ENCODE measurements at regions not wholly inside any gene's neighbourhood (a gene's known extent, or its start where the extent isn't known, plus 50 kb on each side); places are given as distances from the start of the nearest gene placed in this dataset.

DNA sequence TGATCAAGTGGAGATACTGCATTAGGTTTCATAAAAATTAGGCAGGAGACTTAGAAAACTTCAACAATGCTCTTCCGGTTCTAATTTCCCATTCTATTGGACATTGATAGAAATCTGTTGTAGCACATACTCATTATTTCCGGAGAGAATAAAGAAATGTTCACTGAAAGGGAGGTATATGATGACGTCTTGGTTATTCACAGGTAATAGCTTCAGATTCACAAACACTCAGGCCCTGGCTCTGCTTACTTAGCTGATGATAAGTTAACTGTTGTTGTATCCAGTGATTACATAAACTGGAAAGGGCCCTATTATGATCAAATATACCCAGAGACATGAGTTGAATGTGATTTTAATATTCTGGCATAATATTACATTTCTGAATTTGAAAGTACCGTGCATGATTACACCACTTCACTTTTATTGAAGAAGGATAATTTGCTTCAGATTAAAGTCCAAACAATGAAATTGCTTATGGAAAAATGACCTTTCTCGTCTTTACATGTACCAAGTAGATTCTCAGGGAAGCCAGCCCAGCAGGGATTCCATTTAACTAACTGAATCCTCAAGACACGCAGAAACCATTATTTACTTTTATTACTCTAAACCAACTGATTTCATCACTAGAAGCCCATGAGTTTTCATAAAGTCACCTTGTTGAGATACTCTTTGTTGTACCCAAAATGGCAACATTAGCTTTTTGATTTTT, 288.0 kb upstream of the PITRM1 start:
- TF ChIP-seq POLR2A (IDR thresholded peaks at IDR 0.05) (no peak), POLR2AphosphoS5 (IDR thresholded peaks at IDR 0.05; ENCODE audit: insufficient read depth in 1 of 2, low read depth in 1 of 2) (no peak)

Measured in vagina (tissue), 2 donors.